ENCODE measurements at regions not wholly inside any gene's neighbourhood (a gene's known extent, or its start where the extent isn't known, plus 50 kb on each side); places are given as distances from the start of the nearest gene placed in this dataset.

DNA sequence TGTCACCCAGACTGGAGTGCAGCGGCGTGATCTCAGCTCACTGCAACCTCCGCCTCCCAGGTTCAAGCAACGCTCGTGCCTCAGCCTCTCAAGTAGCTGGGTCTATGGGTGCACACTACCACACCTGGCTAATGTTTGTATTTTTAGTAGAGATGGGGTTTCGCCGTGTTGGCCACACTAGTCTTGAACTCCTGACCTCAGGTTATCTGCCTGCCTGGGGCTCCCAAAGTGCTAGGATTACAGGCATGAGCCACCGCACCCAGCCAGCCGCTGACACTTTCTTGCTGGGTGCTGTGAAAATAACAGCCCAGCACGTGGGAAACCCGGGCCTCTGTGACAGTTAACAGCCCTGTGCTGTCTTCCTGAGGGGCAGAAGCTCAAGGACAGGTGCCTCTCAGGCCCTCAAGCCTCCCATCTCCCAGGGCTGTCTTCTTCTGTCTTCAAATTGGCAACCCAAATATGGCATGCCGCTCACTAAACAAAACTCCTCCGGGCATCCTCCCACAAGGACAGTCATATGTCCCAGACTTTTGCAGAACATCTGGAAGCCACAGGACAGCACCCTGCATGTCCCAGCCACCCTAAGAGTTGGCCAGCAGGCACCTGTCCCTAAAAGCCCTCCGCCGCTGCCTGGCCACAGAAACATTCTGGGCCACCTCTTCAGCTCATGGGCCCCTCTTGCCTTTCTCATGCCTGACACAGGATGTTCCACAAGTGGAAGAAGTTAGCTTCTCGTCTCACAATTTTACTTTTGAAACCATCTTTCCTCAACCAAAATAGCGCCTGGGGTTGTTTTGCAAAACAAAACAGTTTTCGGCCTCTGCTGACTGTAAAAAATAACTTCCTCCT, 233.6 kb downstream of the SYK start:
- peaks cover 12% of the 10 kb centered on the region for H3K4me1 ChIP-seq (ENCODE audit: control insufficient read depth, insufficient read depth, low read length)
- CTCF ChIA-PET = no interaction called here
- intact Hi-C loops (cut with micrococcal nuclease; ENCODE audit: unreplicated experiment) (no loop called here), in situ Hi-C loops (cut with HindIII; ENCODE audit: low pct_unique_long_range_greater_than_20kb, low sequenced_read_pairs) (no loop called here)
- DNase-seq (ENCODE audit: low read depth, low spot score) (no peak), ATAC-seq (no peak)
- H3K9me3 ChIP-seq (ENCODE audit: control insufficient read depth, insufficient read depth, low read depth, low read length) = no peaks in the 10 kb centered on the region
- POLR2A ChIA-PET = no interaction called here
- H3K4me3 ChIP-seq (ENCODE audit: low read depth in 2 of 2, low read length in 2 of 2) = no peak overlapping the region
- no peak overlapping the region for H3K27ac ChIP-seq (ENCODE audit: low read length)
- H3K27me3 ChIP-seq (ENCODE audit: control insufficient read depth, insufficient read depth, low read length) = no peaks in the 10 kb centered on the region
- no peaks in the 10 kb centered on the region for H3K36me3 ChIP-seq (ENCODE audit: control insufficient read depth, insufficient read depth, low read length)
- TF ChIP-seq SIN3A (IDR thresholded peaks at IDR 0.05; ENCODE audit: borderline replicate concordance, insufficient read depth, low read depth, low read length) (no peak), POLR2AphosphoS5 (IDR thresholded peaks at IDR 0.05; ENCODE audit: low read depth, low read length) (no peak)
- TF ChIP-seq, protein P1, sequence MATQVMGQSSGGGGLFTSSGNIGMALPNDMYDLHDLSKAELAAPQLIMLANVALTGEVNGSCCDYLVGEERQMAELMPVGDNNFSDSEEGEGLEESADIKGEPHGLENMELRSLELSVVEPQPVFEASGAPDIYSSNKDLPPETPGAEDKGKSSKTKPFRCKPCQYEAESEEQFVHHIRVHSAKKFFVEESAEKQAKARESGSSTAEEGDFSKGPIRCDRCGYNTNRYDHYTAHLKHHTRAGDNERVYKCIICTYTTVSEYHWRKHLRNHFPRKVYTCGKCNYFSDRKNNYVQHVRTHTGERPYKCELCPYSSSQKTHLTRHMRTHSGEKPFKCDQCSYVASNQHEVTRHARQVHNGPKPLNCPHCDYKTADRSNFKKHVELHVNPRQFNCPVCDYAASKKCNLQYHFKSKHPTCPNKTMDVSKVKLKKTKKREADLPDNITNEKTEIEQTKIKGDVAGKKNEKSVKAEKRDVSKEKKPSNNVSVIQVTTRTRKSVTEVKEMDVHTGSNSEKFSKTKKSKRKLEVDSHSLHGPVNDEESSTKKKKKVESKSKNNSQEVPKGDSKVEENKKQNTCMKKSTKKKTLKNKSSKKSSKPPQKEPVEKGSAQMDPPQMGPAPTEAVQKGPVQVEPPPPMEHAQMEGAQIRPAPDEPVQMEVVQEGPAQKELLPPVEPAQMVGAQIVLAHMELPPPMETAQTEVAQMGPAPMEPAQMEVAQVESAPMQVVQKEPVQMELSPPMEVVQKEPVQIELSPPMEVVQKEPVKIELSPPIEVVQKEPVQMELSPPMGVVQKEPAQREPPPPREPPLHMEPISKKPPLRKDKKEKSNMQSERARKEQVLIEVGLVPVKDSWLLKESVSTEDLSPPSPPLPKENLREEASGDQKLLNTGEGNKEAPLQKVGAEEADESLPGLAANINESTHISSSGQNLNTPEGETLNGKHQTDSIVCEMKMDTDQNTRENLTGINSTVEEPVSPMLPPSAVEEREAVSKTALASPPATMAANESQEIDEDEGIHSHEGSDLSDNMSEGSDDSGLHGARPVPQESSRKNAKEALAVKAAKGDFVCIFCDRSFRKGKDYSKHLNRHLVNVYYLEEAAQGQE (IDR thresholded peaks at IDR 0.05; ENCODE audit: insufficient read depth in 1 of 2, low read depth in 2 of 2, low read length in 1 of 2) = no peak
- no TSS peak for BruUV-seq (replicated peaks)

DNA sequence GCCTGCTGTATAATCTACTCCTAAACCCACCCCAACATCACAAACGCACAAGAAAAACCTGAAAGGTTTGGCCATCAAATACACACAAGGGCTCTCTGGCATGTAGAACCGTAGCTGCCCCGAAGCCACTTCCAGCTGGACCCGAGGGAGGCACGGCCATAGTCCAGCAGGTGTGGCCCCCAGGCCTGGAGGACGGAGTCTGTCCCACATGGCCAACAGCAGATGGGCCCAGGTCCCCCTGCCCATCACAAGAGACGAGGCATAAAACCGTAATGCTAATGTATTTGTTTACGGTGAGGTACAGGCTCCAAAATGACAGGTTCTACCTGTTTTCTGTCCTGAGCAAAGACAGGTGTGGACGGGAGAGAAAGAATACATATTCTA, 234.2 kb downstream of the SYK start:
- no TSS peak for BruUV-seq (replicated peaks)
- DNase-seq (ENCODE audit: low read depth, low spot score) = no peak
- in situ Hi-C loops (cut with HindIII; ENCODE audit: low pct_unique_long_range_greater_than_20kb, low sequenced_read_pairs) = no loop called here
- intact Hi-C loops (cut with micrococcal nuclease; ENCODE audit: unreplicated experiment) = loop anchor here (2.0 kb wide), 1 partner anchor 389 kb away; no protein-coding TSS in a partner anchor
- H3K4me3 ChIP-seq (ENCODE audit: low read depth in 2 of 2, low read length in 2 of 2) = no peak overlapping the region
- TF ChIP-seq TCF7L2 (IDR thresholded peaks at IDR 0.05; ENCODE audit: low read depth, low read length) (no peak), SIN3A (IDR thresholded peaks at IDR 0.05; ENCODE audit: borderline replicate concordance, insufficient read depth, low read depth, low read length) (no peak), POLR2AphosphoS5 (IDR thresholded peaks at IDR 0.05; ENCODE audit: low read depth, low read length) (no peak)
- TF ChIP-seq, protein P1 (IDR thresholded peaks at IDR 0.05; ENCODE audit: insufficient read depth in 1 of 2, low read depth in 2 of 2, low read length in 1 of 2) = no peak
- ChIA-PET CTCF (no interaction called here), POLR2A (no interaction called here)
- H3K36me3 ChIP-seq (ENCODE audit: control insufficient read depth, insufficient read depth, low read length) = no peaks in the 10 kb centered on the region
- H3K27ac ChIP-seq (ENCODE audit: low read length) = no peak overlapping the region
- no peak for ATAC-seq
- no peaks in the 10 kb centered on the region for H3K9me3 ChIP-seq (ENCODE audit: control insufficient read depth, insufficient read depth, low read depth, low read length)
- no peaks in the 10 kb centered on the region for H3K27me3 ChIP-seq (ENCODE audit: control insufficient read depth, insufficient read depth, low read length)
- H3K4me1 ChIP-seq (ENCODE audit: control insufficient read depth, insufficient read depth, low read length) = peaks cover 12% of the 10 kb centered on the region
